ENCODE measurements at regions not wholly inside any gene's neighbourhood (a gene's known extent, or its start where the extent isn't known, plus 50 kb on each side); places are given as distances from the start of the nearest gene placed in this dataset.
A peak's percentile ranks its signal among the peaks of the same experiment; 100 is the strongest.

GRCh38 chr1:112264010-112264409, 132.0 kb upstream of the CTTNBP2NL start:
- DNase-seq (ENCODE audit: low spot score) = no peak

GRCh38 chr1:112264553-112264952, 131.5 kb upstream of the CTTNBP2NL start:
- no peak for DNase-seq (ENCODE audit: low spot score)

GRCh38 chr1:112265931-112266330, 130.1 kb upstream of the CTTNBP2NL start:
- no peak for DNase-seq (ENCODE audit: low spot score)

- no peak for DNase-seq (ENCODE audit: low spot score)
Observed at GRCh38 chr1:112267206-112267605, 128.8 kb upstream of the CTTNBP2NL start.

- DNase-seq (ENCODE audit: low spot score) = no peak
Observed at GRCh38 chr1:112267929-112268328, 128.1 kb upstream of the CTTNBP2NL start.

- DNase-seq (ENCODE audit: low spot score) = no peak
Observed at GRCh38 chr1:112268408-112268807, 127.6 kb upstream of the CTTNBP2NL start.

- no peak for DNase-seq (ENCODE audit: low spot score)
Observed at GRCh38 chr1:112271270-112271669, 124.7 kb upstream of the CTTNBP2NL start.

- no peak for DNase-seq (ENCODE audit: low spot score)
Observed at GRCh38 chr1:112272101-112272772, 123.8 kb upstream of the CTTNBP2NL start.

- no peak for DNase-seq (ENCODE audit: low spot score)
Observed at GRCh38 chr1:112284796-112285195, 111.2 kb upstream of the CTTNBP2NL start.

GRCh38 chr1:112285316-112285715, 110.7 kb upstream of the CTTNBP2NL start:
- DNase-seq (ENCODE audit: low spot score) = no peak

- no peak for DNase-seq (ENCODE audit: low spot score)
Observed at GRCh38 chr1:112285746-112286145, 110.3 kb upstream of the CTTNBP2NL start.

- DNase-seq (ENCODE audit: low spot score) = no peak
Observed at GRCh38 chr1:112296908-112297307, 99.1 kb upstream of the CTTNBP2NL start.

- no peak for DNase-seq (ENCODE audit: low spot score)
Observed at GRCh38 chr1:112297536-112297935, 98.5 kb upstream of the CTTNBP2NL start.

GRCh38 chr1:112298558-112298957, 97.5 kb upstream of the CTTNBP2NL start:
- peak; percentile 54 for DNase-seq (ENCODE audit: low spot score)

GRCh38 chr1:112304126-112304525, 91.9 kb upstream of the CTTNBP2NL start:
- no peak for DNase-seq (ENCODE audit: low spot score)

GRCh38 chr1:112304612-112305011, 91.4 kb upstream of the CTTNBP2NL start:
- DNase-seq (ENCODE audit: low spot score) = no peak

GRCh38 chr1:112307930-112308591, 88.0 kb upstream of the CTTNBP2NL start:
- no peak for DNase-seq (ENCODE audit: low spot score)

- no peak for DNase-seq (ENCODE audit: low spot score)
Observed at GRCh38 chr1:112308716-112309115, 87.3 kb upstream of the CTTNBP2NL start.

- no peak for DNase-seq (ENCODE audit: low spot score)
Observed at GRCh38 chr1:112309499-112309898, 86.5 kb upstream of the CTTNBP2NL start.

GRCh38 chr1:112312315-112312714, 83.7 kb upstream of the CTTNBP2NL start:
- no peak for DNase-seq (ENCODE audit: low spot score)

- DNase-seq (ENCODE audit: low spot score) = no peak
Observed at GRCh38 chr1:112312879-112313278, 83.1 kb upstream of the CTTNBP2NL start.

- no peak for DNase-seq (ENCODE audit: low spot score)
Observed at GRCh38 chr1:112316254-112316913, 79.6 kb upstream of the CTTNBP2NL start.

- no peak for DNase-seq (ENCODE audit: low spot score)
Observed at GRCh38 chr1:112317140-112317539, 78.9 kb upstream of the CTTNBP2NL start.

Data from HT-29 (cell line).